ENCODE measurements at regions not wholly inside any gene's neighbourhood (a gene's known extent, or its start where the extent isn't known, plus 50 kb on each side); places are given as distances from the start of the nearest gene placed in this dataset.

GRCh38 chr5:155250596-155250995 is 237.0 kb downstream of the KIF4B start:
- no peak for FAIRE-seq
- no TSS peak for BruUV-seq (replicated peaks)
- in situ Hi-C loops (cut with MboI) = no loop called here

GRCh38 chr5:155252025-155252424 is 238.5 kb downstream of the KIF4B start:
- no peaks in the 10 kb centered on the region for H3K9me1 ChIP-seq (ENCODE audit: control insufficient read depth, insufficient read depth, low read length)
- no peak overlapping the region for H3K4me3 ChIP-seq
- H3K9ac ChIP-seq (ENCODE audit: insufficient read depth in 1 of 2, low read depth in 2 of 2, low read length in 2 of 2) = no peak overlapping the region
- no peak for ATAC-seq
- no peak for FAIRE-seq
- H3K36me3 ChIP-seq (ENCODE audit: control insufficient read depth, insufficient read depth, low read length) = no peaks in the 10 kb centered on the region
- H3K4me1 ChIP-seq (replicated peaks in 1 of 2; ENCODE audit: control insufficient read depth in 2 of 2, insufficient read depth in 2 of 2, low read length in 2 of 2) = no peaks in the 10 kb centered on the region
- no peaks in the 10 kb centered on the region for H4K20me1 ChIP-seq (replicated peaks; ENCODE audit: control insufficient read depth, insufficient read depth, low read length)
- BruUV-seq (replicated peaks) = no TSS peak
- no peak overlapping the region for H3K4me2 ChIP-seq (ENCODE audit: insufficient read depth, low read length)
- H3K9me3 ChIP-seq (replicated peaks; ENCODE audit: control insufficient read depth, insufficient read depth, low read depth, low read length) = no peaks in the 10 kb centered on the region
- POLR2A ChIA-PET = no interaction called here
- no peak overlapping the region for H2AFZ ChIP-seq (ENCODE audit: low read depth, low read length)
- DNase-seq (ENCODE audit: extremely low read depth in 1 of 4, low spot score in 3 of 4) = no peak
- no peaks in the 10 kb centered on the region for H3K79me2 ChIP-seq (ENCODE audit: control insufficient read depth, insufficient read depth, low read length)
- H3K27ac ChIP-seq (ENCODE audit: extremely low read depth, low read depth, low read length) = no peak overlapping the region
- no peaks in the 10 kb centered on the region for H3K27me3 ChIP-seq (ENCODE audit: control insufficient read depth in 2 of 2, insufficient read depth in 2 of 2, low read length in 2 of 2)
- in situ Hi-C loops (cut with MboI) (no loop called here), intact Hi-C loops (cut with micrococcal nuclease) (no loop called here)
- CTCF ChIA-PET (ENCODE audit: low intra/inter-chr PET ratio) = no interaction called here
- TF ChIP-seq ZNF23 (CRISPR knock-in tag; IDR thresholded peaks at IDR 0.05) (no peak), TRIM24 (IDR thresholded peaks at IDR 0.05) (no peak), TAL1 (IDR thresholded peaks at IDR 0.05) (no peak), ZNF165 (CRISPR knock-in tag; IDR thresholded peaks at IDR 0.05; ENCODE audit: borderline replicate concordance) (no peak), SNRNP70 (optimal IDR thresholded peaks at IDR 0.05; ENCODE audit: low read depth, low read length) (no peak), ZNF41 (CRISPR knock-in tag; conservative IDR thresholded peaks at IDR 0.05) (no peak), PHF21A (IDR thresholded peaks at IDR 0.05; ENCODE audit: borderline replicate concordance, low read depth) (no peak), ZNF140 (CRISPR knock-in tag; IDR thresholded peaks at IDR 0.05) (no peak), AFF1 (IDR thresholded peaks at IDR 0.05; ENCODE audit: low read depth in 1 of 2, partially characterized antibody in 2 of 2) (no peak), CREB3L1 (IDR thresholded peaks at IDR 0.05; ENCODE audit: borderline replicate concordance, low read depth) (no peak), ELF4 (CRISPR knock-in tag; IDR thresholded peaks at IDR 0.05) (no peak), KDM2B (CRISPR knock-in tag; IDR thresholded peaks at IDR 0.05) (no peak)

More at GRCh38 chr5:155250596-155250995, 237.0 kb downstream of the KIF4B start:
- Histone ChIP-seq H3K27me3 (ENCODE audit: control insufficient read depth in 2 of 2, insufficient read depth in 2 of 2, low read length in 2 of 2) (no peaks in the 10 kb centered on the region), H3K9ac (ENCODE audit: insufficient read depth in 1 of 2, low read depth in 2 of 2, low read length in 2 of 2) (no peak overlapping the region), H4K20me1 (replicated peaks; ENCODE audit: control insufficient read depth, insufficient read depth, low read length) (no peaks in the 10 kb centered on the region), H3K79me2 (ENCODE audit: control insufficient read depth, insufficient read depth, low read length) (no peaks in the 10 kb centered on the region), H3K4me2 (ENCODE audit: insufficient read depth, low read length) (no peak overlapping the region), H3K4me1 (replicated peaks in 1 of 2; ENCODE audit: control insufficient read depth in 2 of 2, insufficient read depth in 2 of 2, low read length in 2 of 2) (no peaks in the 10 kb centered on the region), H3K9me3 (replicated peaks; ENCODE audit: control insufficient read depth, insufficient read depth, low read depth, low read length) (no peaks in the 10 kb centered on the region), H3K4me3 (no peak overlapping the region), H2AFZ (ENCODE audit: low read depth, low read length) (no peak overlapping the region), H3K27ac (ENCODE audit: extremely low read depth, low read depth, low read length) (no peak overlapping the region), H3K36me3 (ENCODE audit: control insufficient read depth, insufficient read depth, low read length) (no peaks in the 10 kb centered on the region), H3K9me1 (ENCODE audit: control insufficient read depth, insufficient read depth, low read length) (no peaks in the 10 kb centered on the region)
- WGBS (ENCODE audit: insufficient coverage, low coverage, missing lambda C conversion rate) = 0% methylated on average over 5 of the region's 5 CpGs
- DNase-seq (ENCODE audit: extremely low read depth in 1 of 4, low spot score in 3 of 4) = no peak
- no peak for ATAC-seq
- POLR2A ChIA-PET = interaction anchor here (0.7 kb wide), 1 partner anchor 21 kb away, joined by 3 read pairs; no protein-coding TSS in a partner anchor
- CTCF ChIA-PET (ENCODE audit: low intra/inter-chr PET ratio) = no interaction called here
- TF ChIP-seq MAFF (IDR thresholded peaks at IDR 0.05; ENCODE audit: low read length) (no peak), SUPT5H (IDR thresholded peaks at IDR 0.05) (no peak), ZNF764 (CRISPR knock-in tag; IDR thresholded peaks at IDR 0.05; ENCODE audit: low read depth) (no peak), SRSF7 (optimal IDR thresholded peaks at IDR 0.05; ENCODE audit: low read depth, low read length) (no peak), HCFC1 (IDR thresholded peaks at IDR 0.05; ENCODE audit: low read depth, low read length) (no peak)
- intact Hi-C loops (cut with micrococcal nuclease) = no loop called here
